SK-N-SH (cell line): ENCODE measurements at regions not wholly inside any gene's neighbourhood (a gene's known extent, or its start where the extent isn't known, plus 50 kb on each side); places are given as distances from the start of the nearest gene placed in this dataset.

Experiments used
- EZH2phosphoT487 ChIP-seq: fragments of 200-600 bp; sonication (generic); IDR thresholded peaks from 2 replicates; pipeline ENCODE4 v1.6.1; 2017; ENCODE audit warnings: low read depth, mixed run types, mild to moderate bottlenecking, antibody characterized with exemption, moderate library complexity, borderline replicate concordance
- FOXM1 ChIP-seq: IDR thresholded peaks from 2 replicates; pipeline ENCODE4 v1.4.0; 2012; ENCODE audit warnings: low read depth, mild to moderate bottlenecking
- JUND ChIP-seq: IDR thresholded peaks from 2 replicates; pipeline ENCODE4 v1.4.0; 2012
- MXI1 ChIP-seq: IDR thresholded peaks from 2 replicates; pipeline ENCODE4 v1.6.1; 2012; ENCODE audit warnings: mild to moderate bottlenecking, low read depth, low read length, improper control_type of control experiment
- TF ChIP-seq, protein P1 (sequence below): fragments of 200-600 bp; sonication (generic); IDR thresholded peaks from 2 replicates; pipeline ENCODE4 v1.6.1; 2017; ENCODE audit warnings: antibody characterized with exemption, mild to moderate bottlenecking, moderate library complexity
- TF ChIP-seq, protein P2 (sequence below): IDR thresholded peaks from 2 replicates; pipeline ENCODE4 v1.4.0; 2012; ENCODE audit warnings: low read depth, borderline replicate concordance

DNA sequence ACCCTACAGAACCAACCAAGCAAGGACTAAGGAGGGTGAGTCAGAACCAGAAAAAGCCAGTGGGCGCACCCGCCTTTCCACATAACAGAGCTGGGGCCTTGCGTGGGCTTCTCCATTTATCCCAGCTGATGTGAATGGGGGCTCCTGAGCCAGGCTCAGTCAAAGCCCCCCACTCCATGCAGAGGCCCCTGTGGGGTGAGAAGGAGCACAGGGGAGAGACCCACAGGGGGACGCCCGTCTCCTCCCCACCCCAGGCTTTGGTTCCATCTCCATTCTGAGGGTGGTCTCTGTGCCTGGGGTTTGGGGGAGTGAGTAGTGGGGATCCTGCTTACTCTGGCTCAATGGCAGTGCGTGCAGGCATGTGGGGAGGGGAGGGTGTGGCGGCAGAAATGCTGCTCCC lies 210.1 kb upstream of the TNRC6C start:
- TF ChIP-seq FOXM1 (no peak), JUND (no peak), MXI1 (no peak), EZH2phosphoT487 (no peak)
- TF ChIP-seq, protein P1, sequence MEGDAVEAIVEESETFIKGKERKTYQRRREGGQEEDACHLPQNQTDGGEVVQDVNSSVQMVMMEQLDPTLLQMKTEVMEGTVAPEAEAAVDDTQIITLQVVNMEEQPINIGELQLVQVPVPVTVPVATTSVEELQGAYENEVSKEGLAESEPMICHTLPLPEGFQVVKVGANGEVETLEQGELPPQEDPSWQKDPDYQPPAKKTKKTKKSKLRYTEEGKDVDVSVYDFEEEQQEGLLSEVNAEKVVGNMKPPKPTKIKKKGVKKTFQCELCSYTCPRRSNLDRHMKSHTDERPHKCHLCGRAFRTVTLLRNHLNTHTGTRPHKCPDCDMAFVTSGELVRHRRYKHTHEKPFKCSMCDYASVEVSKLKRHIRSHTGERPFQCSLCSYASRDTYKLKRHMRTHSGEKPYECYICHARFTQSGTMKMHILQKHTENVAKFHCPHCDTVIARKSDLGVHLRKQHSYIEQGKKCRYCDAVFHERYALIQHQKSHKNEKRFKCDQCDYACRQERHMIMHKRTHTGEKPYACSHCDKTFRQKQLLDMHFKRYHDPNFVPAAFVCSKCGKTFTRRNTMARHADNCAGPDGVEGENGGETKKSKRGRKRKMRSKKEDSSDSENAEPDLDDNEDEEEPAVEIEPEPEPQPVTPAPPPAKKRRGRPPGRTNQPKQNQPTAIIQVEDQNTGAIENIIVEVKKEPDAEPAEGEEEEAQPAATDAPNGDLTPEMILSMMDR: no peak
- TF ChIP-seq, protein P2, sequence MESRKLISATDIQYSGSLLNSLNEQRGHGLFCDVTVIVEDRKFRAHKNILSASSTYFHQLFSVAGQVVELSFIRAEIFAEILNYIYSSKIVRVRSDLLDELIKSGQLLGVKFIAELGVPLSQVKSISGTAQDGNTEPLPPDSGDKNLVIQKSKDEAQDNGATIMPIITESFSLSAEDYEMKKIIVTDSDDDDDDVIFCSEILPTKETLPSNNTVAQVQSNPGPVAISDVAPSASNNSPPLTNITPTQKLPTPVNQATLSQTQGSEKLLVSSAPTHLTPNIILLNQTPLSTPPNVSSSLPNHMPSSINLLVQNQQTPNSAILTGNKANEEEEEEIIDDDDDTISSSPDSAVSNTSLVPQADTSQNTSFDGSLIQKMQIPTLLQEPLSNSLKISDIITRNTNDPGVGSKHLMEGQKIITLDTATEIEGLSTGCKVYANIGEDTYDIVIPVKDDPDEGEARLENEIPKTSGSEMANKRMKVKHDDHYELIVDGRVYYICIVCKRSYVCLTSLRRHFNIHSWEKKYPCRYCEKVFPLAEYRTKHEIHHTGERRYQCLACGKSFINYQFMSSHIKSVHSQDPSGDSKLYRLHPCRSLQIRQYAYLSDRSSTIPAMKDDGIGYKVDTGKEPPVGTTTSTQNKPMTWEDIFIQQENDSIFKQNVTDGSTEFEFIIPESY: no peak
